CD14-positive monocyte (primary cell): ENCODE measurements at regions not wholly inside any gene's neighbourhood (a gene's known extent, or its start where the extent isn't known, plus 50 kb on each side); places are given as distances from the start of the nearest gene placed in this dataset.

Experiments
- DNase-seq, 3 donors: peaks; one replicate each; pipeline ENCODE4 v3.0.0-alpha.2; 2011 to 2022
- H2AFZ ChIP-seq: 2 replicates; pipeline ENCODE4 v1.6.0; 2012; ENCODE audit warnings: mild to moderate bottlenecking, low read depth, low read length, inconsistent platforms; ENCODE audit not compliant: insufficient read depth, poor library complexity, severe bottlenecking
- H3K27ac ChIP-seq, 2 donors: 1 replicate in 1 of 2; 2 replicates in 1 of 2; pipeline ENCODE4 v1.5.1; 2012 to 2013; ENCODE audit warnings: low read length in 2 of 2, control low read depth in 1 of 2, inconsistent platforms in 1 of 2, low read depth in 1 of 2, mild to moderate bottlenecking in 1 of 2
- H3K27me3 ChIP-seq, 2 donors: one replicate each; pipeline versions ENCODE4 v1.6.0 to v1.6.1; 2011 to 2013; ENCODE audit warnings: low read length in 2 of 2; ENCODE audit not compliant: control insufficient read depth in 2 of 2, insufficient read depth in 2 of 2
- H3K36me3 ChIP-seq, 2 donors: replicated peaks in 1 of 2; 1 replicate in 1 of 2; 2 replicates in 1 of 2; pipeline versions ENCODE4 v1.5.1 to v1.6.1; 2012 to 2013; ENCODE audit warnings: low read length in 2 of 2, control low read depth in 1 of 2, inconsistent platforms in 1 of 2, mild to moderate bottlenecking in 1 of 2; ENCODE audit not compliant: insufficient read depth in 2 of 2, control insufficient read depth in 1 of 2
- H3K4me1 ChIP-seq, 2 donors: 1 replicate in 1 of 2; 2 replicates in 1 of 2; pipeline versions ENCODE4 v1.5.1 to v1.6.1; 2012 to 2013; ENCODE audit warnings: low read length in 2 of 2, control low read depth in 1 of 2, inconsistent platforms in 1 of 2, mild to moderate bottlenecking in 1 of 2, moderate library complexity in 1 of 2; ENCODE audit not compliant: insufficient read depth in 2 of 2, control insufficient read depth in 1 of 2
- H3K4me2 ChIP-seq: replicated peaks from 2 replicates; pipeline ENCODE3; 2012; ENCODE audit warnings: low read length, moderate library complexity, mild to moderate bottlenecking; ENCODE audit not compliant: poor library complexity, severe bottlenecking; ENCODE audit errors: extremely low read depth
- H3K4me3 ChIP-seq, 3 experiments: fragments of 200-600 bp in 1 of 3; sonication (generic) in 1 of 3; replicated peaks in 1 of 3; 1 replicate in 2 of 3; 2 replicates in 1 of 3; pipeline ENCODE4 v1.5.1; 2011 to 2013; ENCODE audit warnings: low read length in 3 of 3, mild to moderate bottlenecking in 3 of 3, control low read depth in 2 of 3, low read depth in 2 of 3, inconsistent platforms in 1 of 3, moderate library complexity in 1 of 3
- H3K79me2 ChIP-seq: 2 replicates; pipeline ENCODE4 v1.6.0; 2012; ENCODE audit warnings: mild to moderate bottlenecking, control low read depth, inconsistent platforms, low read length, moderate library complexity; ENCODE audit not compliant: insufficient read depth
- H3K9ac ChIP-seq: 2 replicates; pipeline ENCODE4 v1.6.0; 2017; ENCODE audit warnings: low read length, mild to moderate bottlenecking; ENCODE audit not compliant: insufficient read depth, poor library complexity, severe bottlenecking
- H3K9me3 ChIP-seq, 2 donors: replicated peaks in 1 of 2; 1 replicate in 1 of 2; 2 replicates in 1 of 2; pipeline versions ENCODE4 v1.5.1 to v1.6.1; 2012 to 2013; ENCODE audit warnings: low read length in 2 of 2, control low read depth in 1 of 2; ENCODE audit not compliant: control insufficient read depth in 1 of 2, insufficient read depth in 1 of 2
- H4K20me1 ChIP-seq: 2 replicates; pipeline ENCODE4 v1.6.0; 2012; ENCODE audit warnings: mild to moderate bottlenecking, low read length, control low read depth, moderate library complexity; ENCODE audit not compliant: insufficient read depth
- H3K27ac Mint-ChIP-seq, 7 donors: one replicate each; pipeline ENCODE4 v1.8.0; 2020; ENCODE audit warnings: mild to moderate bottlenecking in 7 of 7, mixed read lengths in 7 of 7, moderate library complexity in 6 of 7, inconsistent platforms in 2 of 7
- H3K27me3 Mint-ChIP-seq, 3 donors: one replicate each; pipeline ENCODE4 v1.8.0; 2021 to 2022; ENCODE audit warnings: low read depth in 3 of 3, mild to moderate bottlenecking in 3 of 3, mixed read lengths in 3 of 3, moderate library complexity in 3 of 3, inconsistent platforms in 1 of 3
- H3K36me3 Mint-ChIP-seq, 2 donors: one replicate each; pipeline ENCODE4 v1.8.0; 2020; ENCODE audit warnings: mixed read lengths in 2 of 2, inconsistent platforms in 1 of 2, mild to moderate bottlenecking in 1 of 2
- H3K4me1 Mint-ChIP-seq: one replicate; pipeline ENCODE4 v1.8.0; 2020; ENCODE audit warnings: mild to moderate bottlenecking, mixed read lengths
- H3K4me3 Mint-ChIP-seq, 2 donors: one replicate each; pipeline ENCODE4 v1.8.0; 2020; ENCODE audit warnings: mild to moderate bottlenecking in 2 of 2, mixed read lengths in 2 of 2, moderate library complexity in 1 of 2
- H3K9me3 Mint-ChIP-seq, 7 donors: one replicate each; pipeline ENCODE4 v1.8.0; 2020 to 2022; ENCODE audit warnings: mixed read lengths in 7 of 7, mild to moderate bottlenecking in 6 of 7, moderate library complexity in 6 of 7, inconsistent platforms in 2 of 7
- WGBS: methylation state at CpG from one replicate; pipeline ENCODE4 v1.1.5; 2013; ENCODE audit warnings: missing lambda C conversion rate; ENCODE audit not compliant: insufficient coverage; 5-methylcytosine and 5-hydroxymethylcytosine counted together
- intact Hi-C, 2 donors: fragments of 100-400 bp; cut with micrococcal nuclease; formaldehyde crosslinking; loops; one replicate each; pipeline versions ENCODE4 v1.15.0 to v1.15.1; 2023
- TF ChIP-seq, protein P1 (sequence below): fragments of 200-600 bp; IDR thresholded peaks from one replicate; pipeline ENCODE4 v1.8.0; 2022; ENCODE audit warnings: antibody characterized with exemption, mild to moderate bottlenecking

- no peak overlapping the region for H2AFZ ChIP-seq
- H3K9me3 Mint-ChIP-seq = peaks cover 0 to 1% (median 0%) of the 10 kb centered on the region in 7 donors
- intact Hi-C loops = no loop called here
- no peaks in the 10 kb centered on the region for H3K36me3 ChIP-seq
- no peak overlapping the region for H3K9ac ChIP-seq
- H3K27ac Mint-ChIP-seq = no peak overlapping the region
- no peaks in the 10 kb centered on the region for H3K79me2 ChIP-seq
- H3K27me3 ChIP-seq = no peaks in the 10 kb centered on the region
- no peaks in the 10 kb centered on the region for H3K27me3 Mint-ChIP-seq
- no peak overlapping the region for H3K27ac ChIP-seq
- H3K4me3 Mint-ChIP-seq = no peak overlapping the region
- no peak overlapping the region for H3K4me3 ChIP-seq
- H3K9me3 ChIP-seq = no peaks in the 10 kb centered on the region
- H4K20me1 ChIP-seq = no peaks in the 10 kb centered on the region
- H3K4me1 Mint-ChIP-seq = no peaks in the 10 kb centered on the region
- TF ChIP-seq, protein P1, sequence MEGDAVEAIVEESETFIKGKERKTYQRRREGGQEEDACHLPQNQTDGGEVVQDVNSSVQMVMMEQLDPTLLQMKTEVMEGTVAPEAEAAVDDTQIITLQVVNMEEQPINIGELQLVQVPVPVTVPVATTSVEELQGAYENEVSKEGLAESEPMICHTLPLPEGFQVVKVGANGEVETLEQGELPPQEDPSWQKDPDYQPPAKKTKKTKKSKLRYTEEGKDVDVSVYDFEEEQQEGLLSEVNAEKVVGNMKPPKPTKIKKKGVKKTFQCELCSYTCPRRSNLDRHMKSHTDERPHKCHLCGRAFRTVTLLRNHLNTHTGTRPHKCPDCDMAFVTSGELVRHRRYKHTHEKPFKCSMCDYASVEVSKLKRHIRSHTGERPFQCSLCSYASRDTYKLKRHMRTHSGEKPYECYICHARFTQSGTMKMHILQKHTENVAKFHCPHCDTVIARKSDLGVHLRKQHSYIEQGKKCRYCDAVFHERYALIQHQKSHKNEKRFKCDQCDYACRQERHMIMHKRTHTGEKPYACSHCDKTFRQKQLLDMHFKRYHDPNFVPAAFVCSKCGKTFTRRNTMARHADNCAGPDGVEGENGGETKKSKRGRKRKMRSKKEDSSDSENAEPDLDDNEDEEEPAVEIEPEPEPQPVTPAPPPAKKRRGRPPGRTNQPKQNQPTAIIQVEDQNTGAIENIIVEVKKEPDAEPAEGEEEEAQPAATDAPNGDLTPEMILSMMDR = no peak
- DNase-seq = no peak
- H3K36me3 Mint-ChIP-seq = no peaks in the 10 kb centered on the region
- H3K4me1 ChIP-seq = no peaks in the 10 kb centered on the region
- WGBS = 0% methylated on average over 1 of the region's 3 CpGs
- H3K4me2 ChIP-seq = no peak overlapping the region
Observed at GRCh38 chr4:133000012-133000411, 149.1 kb upstream of the PCDH10 start.

DNA sequence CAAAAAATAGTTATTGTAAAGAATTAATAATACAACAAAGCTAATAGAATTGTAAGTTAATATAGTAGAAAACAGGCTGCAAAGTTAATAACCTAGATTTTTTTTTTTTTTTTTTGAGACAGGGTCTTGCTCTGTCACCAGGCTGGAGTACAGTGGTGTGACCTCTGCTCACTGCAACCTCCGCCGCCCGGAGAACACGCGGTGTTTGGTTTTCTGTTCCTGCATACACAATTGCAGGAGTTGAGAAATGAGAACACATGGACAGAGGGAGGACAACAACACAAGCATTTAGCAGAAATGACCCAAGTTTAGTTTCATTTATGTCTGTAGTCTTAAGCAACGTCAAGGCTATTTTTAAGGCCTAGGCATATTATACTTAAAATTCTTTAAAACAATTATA lies 145.9 kb upstream of the PCDH10 start:
- Histone ChIP-seq H3K4me1 (no peaks in the 10 kb centered on the region), H3K9me3 (no peaks in the 10 kb centered on the region), H3K4me2 (no peak overlapping the region), H3K27ac (no peak overlapping the region), H3K36me3 (no peaks in the 10 kb centered on the region), H4K20me1 (no peaks in the 10 kb centered on the region), H3K79me2 (no peaks in the 10 kb centered on the region), H3K4me3 (no peak overlapping the region), H3K27me3 (no peaks in the 10 kb centered on the region), H2AFZ (no peak overlapping the region), H3K9ac (no peak overlapping the region)
- Mint-ChIP-seq H3K27ac (no peak overlapping the region), H3K4me3 (no peak overlapping the region), H3K9me3 (peaks cover 0 to 2% (median 0%) of the 10 kb centered on the region in 7 donors), H3K36me3 (no peaks in the 10 kb centered on the region), H3K4me1 (no peaks in the 10 kb centered on the region), H3K27me3 (no peaks in the 10 kb centered on the region)
- intact Hi-C loops = no loop called here
- WGBS = no CpG with 5 or more reads among the region's 6 CpGs
- no peak for DNase-seq
- TF ChIP-seq, protein P1 = no peak
